Keratinocyte (primary cell): ENCODE measurements at regions not wholly inside any gene's neighbourhood (a gene's known extent, or its start where the extent isn't known, plus 50 kb on each side); places are given as distances from the start of the nearest gene placed in this dataset.

Experiments used
- DNase-seq: peaks from one replicate; pipeline ENCODE4 v3.0.0-alpha.2; 2011; ENCODE audit warnings: low read depth, missing footprints, low spot score
- FAIRE-seq: peaks from 2 replicates; lab custom pipeline; 2011; peaks lifted over from hg19 to GRCh38; lab: Jason Lieb, UNC
- H2AFZ ChIP-seq: 2 replicates; pipeline ENCODE4 v1.6.0; 2012; ENCODE audit warnings: low read length, control low read depth, inconsistent platforms; ENCODE audit not compliant: control insufficient read depth
- H3K27ac ChIP-seq: 2 replicates; pipeline ENCODE4 v1.5.1; 2011; ENCODE audit warnings: low read length; ENCODE audit not compliant: control insufficient read depth, insufficient read depth
- H3K27me3 ChIP-seq: 3 replicates; pipeline ENCODE4 v1.6.0; 2011; ENCODE audit warnings: low read length; ENCODE audit not compliant: control insufficient read depth, insufficient read depth; ENCODE audit errors: extremely low read depth
- H3K36me3 ChIP-seq, 2 experiments: 2 replicates in 1 of 2; 3 replicates in 1 of 2; pipeline ENCODE4 v1.5.1; 2011; ENCODE audit warnings: low read length in 2 of 2, mild to moderate bottlenecking in 1 of 2; ENCODE audit not compliant: control insufficient read depth in 2 of 2, insufficient read depth in 2 of 2; ENCODE audit errors: extremely low read depth in 1 of 2
- H3K4me1 ChIP-seq: 3 replicates; pipeline ENCODE4 v1.5.1; 2011; ENCODE audit warnings: low read length; ENCODE audit not compliant: control insufficient read depth, insufficient read depth; ENCODE audit errors: extremely low read depth
- H3K4me2 ChIP-seq: 3 replicates; pipeline ENCODE4 v1.6.0; 2011; ENCODE audit warnings: low read depth, low read length; ENCODE audit not compliant: control insufficient read depth, insufficient read depth; ENCODE audit errors: extremely low read depth
- H3K4me3 ChIP-seq, 3 experiments: fragments of 200-600 bp in 1 of 3; sonication (generic) in 1 of 3; 2 replicates in 2 of 3; 3 replicates in 1 of 3; pipeline ENCODE4 v1.5.1; 2011 to 2016; ENCODE audit warnings: low read length in 3 of 3, mild to moderate bottlenecking in 3 of 3, control low read depth in 2 of 3, inconsistent platforms in 1 of 3, low read depth in 1 of 3, mixed read lengths in 1 of 3, mixed run types in 1 of 3, moderate library complexity in 1 of 3; ENCODE audit not compliant: control insufficient read depth in 2 of 3, insufficient read depth in 2 of 3; ENCODE audit errors: extremely low read depth in 1 of 3
- H3K79me2 ChIP-seq: 2 replicates; pipeline ENCODE4 v1.6.0; 2012; ENCODE audit warnings: low read length; ENCODE audit not compliant: control insufficient read depth, insufficient read depth
- H3K9ac ChIP-seq: 3 replicates; pipeline ENCODE4 v1.6.0; 2011; ENCODE audit warnings: low read length; ENCODE audit not compliant: control insufficient read depth, insufficient read depth; ENCODE audit errors: extremely low read depth
- H3K9me1 ChIP-seq: 3 replicates; pipeline ENCODE4 v1.6.0; 2011; ENCODE audit warnings: low read length; ENCODE audit not compliant: control insufficient read depth, insufficient read depth; ENCODE audit errors: extremely low read depth
- H3K9me3 ChIP-seq: 2 replicates; pipeline ENCODE4 v1.5.1; 2012; ENCODE audit warnings: low read depth, low read length; ENCODE audit not compliant: control insufficient read depth
- H4K20me1 ChIP-seq: 3 replicates; pipeline ENCODE4 v1.6.0; 2011; ENCODE audit warnings: low read length; ENCODE audit not compliant: control insufficient read depth, insufficient read depth; ENCODE audit errors: extremely low read depth
- EZH2 ChIP-seq: IDR thresholded peaks from one replicate; pipeline ENCODE4 v1.6.1; 2012; ENCODE audit warnings: inconsistent platforms, mild to moderate bottlenecking, low read length, moderate library complexity
- dilution Hi-C: fragments of 300-500 bp; cut with MboI; formaldehyde crosslinking; loops from one replicate; pipeline ENCODE4 v1.7.0; 2020; ENCODE audit warnings: low sequenced_read_pairs; ENCODE audit not compliant: extremely low pct_ligation_motif_present
- TF ChIP-seq, protein P1 (sequence below), 3 experiments: IDR thresholded peaks in 1 of 3; conservative IDR thresholded peaks in 1 of 3; optimal IDR thresholded peaks in 1 of 3; 2 replicates in 2 of 3; 3 replicates in 1 of 3; pipeline versions ENCODE3 to v1.5.1; 2011; ENCODE audit warnings: low read length in 3 of 3, mild to moderate bottlenecking in 3 of 3, moderate library complexity in 2 of 3, control low read depth in 1 of 3, inconsistent platforms in 1 of 3; ENCODE audit not compliant: insufficient read depth in 2 of 3; ENCODE audit errors: extremely low read depth in 1 of 3

DNA sequence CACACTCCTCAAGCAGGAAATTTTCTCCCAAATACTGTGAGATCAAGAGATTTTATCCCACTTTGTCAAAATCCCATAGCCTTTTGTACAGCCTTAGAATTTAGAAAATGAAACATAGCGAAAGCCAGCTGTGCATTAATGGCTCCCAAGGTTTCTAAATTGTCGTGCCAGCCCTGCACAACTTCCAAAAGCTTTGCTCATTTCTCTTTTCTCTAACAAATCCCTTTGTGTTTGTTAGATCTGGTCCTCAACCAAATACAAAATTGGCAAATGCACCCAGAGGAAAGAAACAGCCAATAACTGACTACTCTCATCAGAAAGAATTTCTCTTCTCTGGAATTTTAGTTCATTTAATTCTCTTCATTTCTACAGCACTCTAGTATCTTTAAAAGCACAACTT lies 361.1 kb downstream of the INSIG2 start:
- no peak overlapping the region for H3K9ac ChIP-seq
- DNase-seq: no peak
- no peaks in the 10 kb centered on the region for H3K79me2 ChIP-seq
- H3K9me1 ChIP-seq: no peaks in the 10 kb centered on the region
- H3K36me3 ChIP-seq: no peaks in the 10 kb centered on the region
- H3K4me1 ChIP-seq: no peaks in the 10 kb centered on the region
- no peak overlapping the region for H3K27ac ChIP-seq
- H4K20me1 ChIP-seq: no peaks in the 10 kb centered on the region
- H3K4me2 ChIP-seq: no peak overlapping the region
- no peak overlapping the region for H3K4me3 ChIP-seq
- H3K9me3 ChIP-seq: no peaks in the 10 kb centered on the region
- dilution Hi-C loops: no loop called here
- no peaks in the 10 kb centered on the region for H3K27me3 ChIP-seq
- H2AFZ ChIP-seq: no peak overlapping the region
- FAIRE-seq: no peak
- no peak for TF ChIP-seq EZH2
- TF ChIP-seq, protein P1, sequence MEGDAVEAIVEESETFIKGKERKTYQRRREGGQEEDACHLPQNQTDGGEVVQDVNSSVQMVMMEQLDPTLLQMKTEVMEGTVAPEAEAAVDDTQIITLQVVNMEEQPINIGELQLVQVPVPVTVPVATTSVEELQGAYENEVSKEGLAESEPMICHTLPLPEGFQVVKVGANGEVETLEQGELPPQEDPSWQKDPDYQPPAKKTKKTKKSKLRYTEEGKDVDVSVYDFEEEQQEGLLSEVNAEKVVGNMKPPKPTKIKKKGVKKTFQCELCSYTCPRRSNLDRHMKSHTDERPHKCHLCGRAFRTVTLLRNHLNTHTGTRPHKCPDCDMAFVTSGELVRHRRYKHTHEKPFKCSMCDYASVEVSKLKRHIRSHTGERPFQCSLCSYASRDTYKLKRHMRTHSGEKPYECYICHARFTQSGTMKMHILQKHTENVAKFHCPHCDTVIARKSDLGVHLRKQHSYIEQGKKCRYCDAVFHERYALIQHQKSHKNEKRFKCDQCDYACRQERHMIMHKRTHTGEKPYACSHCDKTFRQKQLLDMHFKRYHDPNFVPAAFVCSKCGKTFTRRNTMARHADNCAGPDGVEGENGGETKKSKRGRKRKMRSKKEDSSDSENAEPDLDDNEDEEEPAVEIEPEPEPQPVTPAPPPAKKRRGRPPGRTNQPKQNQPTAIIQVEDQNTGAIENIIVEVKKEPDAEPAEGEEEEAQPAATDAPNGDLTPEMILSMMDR (optimal IDR thresholded peaks at IDR 0.05 in 1 of 3, IDR thresholded peaks at IDR 0.05 in 1 of 3, conservative IDR thresholded peaks at IDR 0.05 in 1 of 3; ENCODE audit: extremely low read depth in 1 of 3, insufficient read depth in 2 of 3, low read length in 3 of 3): no peak

DNA sequence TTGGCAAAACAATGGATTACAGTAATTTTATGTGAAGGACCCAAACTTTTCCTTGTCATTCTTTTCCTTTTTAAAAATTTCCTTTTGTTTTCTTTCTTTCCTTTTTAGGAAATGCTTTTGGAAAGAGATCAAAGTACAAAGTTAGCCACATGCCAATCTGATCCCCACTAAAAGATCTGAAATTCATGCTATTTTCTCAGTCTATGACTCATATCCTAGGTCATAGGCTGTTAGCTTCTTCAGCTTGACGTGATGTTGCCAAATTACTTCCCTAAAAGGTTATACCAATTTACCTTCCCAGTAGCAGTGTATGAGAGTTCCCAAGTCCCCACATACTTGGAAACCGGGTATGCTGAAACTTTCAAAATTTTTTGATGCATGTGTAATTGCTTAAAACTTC lies 355.3 kb downstream of the INSIG2 start:
- no peak overlapping the region for H3K27ac ChIP-seq
- no peaks in the 10 kb centered on the region for H3K4me1 ChIP-seq
- FAIRE-seq: no peak
- no peaks in the 10 kb centered on the region for H3K9me3 ChIP-seq
- H3K9me1 ChIP-seq: no peaks in the 10 kb centered on the region
- no peak for TF ChIP-seq EZH2
- TF ChIP-seq, protein P1 (optimal IDR thresholded peaks at IDR 0.05 in 1 of 3, IDR thresholded peaks at IDR 0.05 in 1 of 3, conservative IDR thresholded peaks at IDR 0.05 in 1 of 3; ENCODE audit: extremely low read depth in 1 of 3, insufficient read depth in 2 of 3, low read length in 3 of 3): no peak
- H3K79me2 ChIP-seq: no peaks in the 10 kb centered on the region
- no peaks in the 10 kb centered on the region for H4K20me1 ChIP-seq
- dilution Hi-C loops: no loop called here
- H3K4me3 ChIP-seq: no peak overlapping the region
- no peak overlapping the region for H3K9ac ChIP-seq
- no peak for DNase-seq
- H3K27me3 ChIP-seq: no peaks in the 10 kb centered on the region
- H3K36me3 ChIP-seq: no peaks in the 10 kb centered on the region
- no peak overlapping the region for H3K4me2 ChIP-seq
- H2AFZ ChIP-seq: no peak overlapping the region
